ENCODE measurements at regions not wholly inside any gene's neighbourhood (a gene's known extent, or its start where the extent isn't known, plus 50 kb on each side); places are given as distances from the start of the nearest gene placed in this dataset.

- TF ChIP-seq, protein P1, sequence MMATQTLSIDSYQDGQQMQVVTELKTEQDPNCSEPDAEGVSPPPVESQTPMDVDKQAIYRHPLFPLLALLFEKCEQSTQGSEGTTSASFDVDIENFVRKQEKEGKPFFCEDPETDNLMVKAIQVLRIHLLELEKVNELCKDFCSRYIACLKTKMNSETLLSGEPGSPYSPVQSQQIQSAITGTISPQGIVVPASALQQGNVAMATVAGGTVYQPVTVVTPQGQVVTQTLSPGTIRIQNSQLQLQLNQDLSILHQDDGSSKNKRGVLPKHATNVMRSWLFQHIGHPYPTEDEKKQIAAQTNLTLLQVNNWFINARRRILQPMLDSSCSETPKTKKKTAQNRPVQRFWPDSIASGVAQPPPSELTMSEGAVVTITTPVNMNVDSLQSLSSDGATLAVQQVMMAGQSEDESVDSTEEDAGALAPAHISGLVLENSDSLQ (IDR thresholded peaks at IDR 0.05): no peak
- TF ChIP-seq CTBP1 (IDR thresholded peaks at IDR 0.05; ENCODE audit: borderline replicate concordance): no peak
- TF ChIP-seq ELF4 (IDR thresholded peaks at IDR 0.05): no peak
- no peak for TF ChIP-seq FOXA1 (IDR thresholded peaks at IDR 0.05)
- TF ChIP-seq FOXM1 (IDR thresholded peaks at IDR 0.05; ENCODE audit: borderline replicate concordance): no peak
- TF ChIP-seq BHLHE40 (IDR thresholded peaks at IDR 0.05; ENCODE audit: borderline replicate concordance): no peak
- TF ChIP-seq SUZ12 (IDR thresholded peaks at IDR 0.05): no peak
- no peak for TF ChIP-seq L3MBTL2 (conservative IDR thresholded peaks at IDR 0.05)
- TF ChIP-seq NFRKB (IDR thresholded peaks at IDR 0.05): no peak
- TF ChIP-seq ARNT (IDR thresholded peaks at IDR 0.05): no peak
- no peak for TF ChIP-seq TARDBP (IDR thresholded peaks at IDR 0.05)
- TF ChIP-seq ZNF384 (IDR thresholded peaks at IDR 0.05): no peak
- no peak for TF ChIP-seq HDGF (IDR thresholded peaks at IDR 0.05; ENCODE audit: borderline replicate concordance)
- TF ChIP-seq FOXK2 (IDR thresholded peaks at IDR 0.05): no peak
- TF ChIP-seq LEF1 (IDR thresholded peaks at IDR 0.05; ENCODE audit: borderline replicate concordance): no peak
- no peak for TF ChIP-seq SP1 (IDR thresholded peaks at IDR 0.05)
- DNase-seq (ENCODE audit: extremely low spot score): no peak
- POLR2A ChIA-PET: no interaction called here
- CTCF ChIA-PET: no interaction called here
These were observed 906.5 kb downstream of the JRKL start for GRCh38 chr11:97296301-97296700.

- POLR2A ChIA-PET: no interaction called here
- TF ChIP-seq SUZ12 (IDR thresholded peaks at IDR 0.05): no peak
- TF ChIP-seq BHLHE40 (IDR thresholded peaks at IDR 0.05; ENCODE audit: borderline replicate concordance): no peak
- TF ChIP-seq SP1 (IDR thresholded peaks at IDR 0.05): no peak
- no peak for TF ChIP-seq FOXM1 (IDR thresholded peaks at IDR 0.05; ENCODE audit: borderline replicate concordance)
- TF ChIP-seq ARNT (IDR thresholded peaks at IDR 0.05): no peak
- no peak for TF ChIP-seq FOXA1 (IDR thresholded peaks at IDR 0.05)
- TF ChIP-seq, protein P1 (IDR thresholded peaks at IDR 0.05): no peak
- TF ChIP-seq TARDBP (IDR thresholded peaks at IDR 0.05): no peak
- no peak for TF ChIP-seq NFRKB (IDR thresholded peaks at IDR 0.05)
- TF ChIP-seq HDGF (IDR thresholded peaks at IDR 0.05; ENCODE audit: borderline replicate concordance): no peak
- no peak for TF ChIP-seq ELF4 (IDR thresholded peaks at IDR 0.05)
- no peak for TF ChIP-seq LEF1 (IDR thresholded peaks at IDR 0.05; ENCODE audit: borderline replicate concordance)
- CTCF ChIA-PET: no interaction called here
- DNase-seq (ENCODE audit: extremely low spot score): no peak
These were observed 919.5 kb downstream of the JRKL start for GRCh38 chr11:97309291-97309690.

DNA sequence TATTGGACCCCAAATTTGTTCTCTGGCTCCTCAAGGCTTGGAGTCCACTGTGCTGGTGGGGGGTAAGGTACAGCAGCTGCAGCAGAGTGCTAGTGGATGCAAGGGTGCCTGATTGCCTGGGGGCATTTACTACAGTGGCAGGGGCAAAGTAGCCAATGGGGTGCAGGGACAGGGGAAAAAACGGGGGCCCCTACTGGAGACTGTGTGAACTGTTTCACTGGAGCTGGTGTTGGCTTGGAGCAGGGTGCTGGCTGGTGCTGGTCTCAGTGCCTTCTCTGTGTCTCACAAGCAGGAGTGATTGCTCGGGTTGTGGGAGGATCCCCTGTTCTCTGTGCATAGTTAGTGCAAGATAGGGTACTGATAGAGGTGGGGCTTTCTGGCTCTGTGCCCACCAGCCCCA, 935.9 kb downstream of the JRKL start:
- no peak for TF ChIP-seq TARDBP (IDR thresholded peaks at IDR 0.05)
- TF ChIP-seq FOXM1 (IDR thresholded peaks at IDR 0.05; ENCODE audit: borderline replicate concordance): no peak
- TF ChIP-seq ARNT (IDR thresholded peaks at IDR 0.05): no peak
- no peak for TF ChIP-seq CTBP1 (IDR thresholded peaks at IDR 0.05; ENCODE audit: borderline replicate concordance)
- TF ChIP-seq LEF1 (IDR thresholded peaks at IDR 0.05; ENCODE audit: borderline replicate concordance): no peak
- TF ChIP-seq NFRKB (IDR thresholded peaks at IDR 0.05): no peak
- no peak for TF ChIP-seq SUZ12 (IDR thresholded peaks at IDR 0.05)
- TF ChIP-seq, protein P1 (IDR thresholded peaks at IDR 0.05): no peak
- no peak for TF ChIP-seq L3MBTL2 (conservative IDR thresholded peaks at IDR 0.05)
- TF ChIP-seq HDGF (IDR thresholded peaks at IDR 0.05; ENCODE audit: borderline replicate concordance): no peak
- no peak for TF ChIP-seq FOXK2 (IDR thresholded peaks at IDR 0.05)
- TF ChIP-seq ZNF384 (IDR thresholded peaks at IDR 0.05): no peak
- TF ChIP-seq SP1 (IDR thresholded peaks at IDR 0.05): no peak
- TF ChIP-seq FOXA1 (IDR thresholded peaks at IDR 0.05): no peak
- TF ChIP-seq BHLHE40 (IDR thresholded peaks at IDR 0.05; ENCODE audit: borderline replicate concordance): no peak
- no peak for DNase-seq (ENCODE audit: extremely low spot score)
- POLR2A ChIA-PET: no interaction called here
- CTCF ChIA-PET: no interaction called here

DNA sequence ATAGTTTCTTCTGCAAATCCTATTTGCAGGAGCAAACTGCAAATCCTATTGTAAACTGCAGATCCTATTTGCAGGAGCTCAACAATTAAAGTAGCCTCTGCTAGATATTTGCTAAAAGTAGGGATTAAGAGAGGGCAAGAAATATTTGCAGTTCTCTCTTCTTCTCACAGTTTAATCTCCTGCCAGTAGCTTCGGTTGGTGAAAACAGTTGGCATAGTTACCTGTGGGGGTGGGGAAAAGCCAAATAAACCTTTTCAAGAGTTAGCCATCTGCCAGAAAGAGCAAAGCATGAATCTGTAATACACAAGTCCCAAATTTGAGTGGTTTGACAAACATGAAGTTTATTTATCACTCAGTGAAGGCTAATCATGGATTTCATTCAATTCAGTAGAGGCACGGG, 942.5 kb downstream of the JRKL start:
- CTCF ChIA-PET: no interaction called here
- no peak for DNase-seq (ENCODE audit: extremely low spot score)
- POLR2A ChIA-PET: no interaction called here
- no peak for TF ChIP-seq BHLHE40 (IDR thresholded peaks at IDR 0.05; ENCODE audit: borderline replicate concordance)

DNA sequence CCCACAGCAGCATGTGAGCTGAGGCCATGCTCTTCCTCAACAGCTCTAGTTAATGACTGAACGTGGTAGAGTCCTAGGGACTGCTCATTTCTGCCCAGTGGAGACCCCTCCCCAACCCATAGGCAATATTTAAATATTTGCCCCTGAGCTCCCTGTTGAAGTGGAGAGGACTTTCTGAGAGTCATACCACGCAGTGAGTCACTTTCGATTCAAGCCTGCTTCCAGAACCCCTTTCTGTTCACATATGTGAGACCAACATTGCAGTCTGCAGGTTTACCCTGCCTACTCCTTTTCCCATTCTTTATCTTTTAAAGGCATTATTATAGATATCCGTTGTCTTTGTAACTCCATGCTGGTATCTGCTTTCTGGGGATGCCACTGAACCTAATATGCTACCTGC, 946.3 kb downstream of the JRKL start:
- no peak for DNase-seq (ENCODE audit: extremely low spot score)
- ChIA-PET POLR2A (no interaction called here), CTCF (no interaction called here)
- TF ChIP-seq SUZ12 (IDR thresholded peaks at IDR 0.05) (no peak), ZNF384 (IDR thresholded peaks at IDR 0.05) (no peak)

- POLR2A ChIA-PET: no interaction called here
- CTCF ChIA-PET: no interaction called here
- no peak for DNase-seq (ENCODE audit: extremely low spot score)
- TF ChIP-seq NFRKB (IDR thresholded peaks at IDR 0.05) (no peak), SUZ12 (IDR thresholded peaks at IDR 0.05) (no peak), SP1 (IDR thresholded peaks at IDR 0.05) (no peak)
- TF ChIP-seq, protein P1 (IDR thresholded peaks at IDR 0.05): no peak
These were observed 955.2 kb downstream of the JRKL start for GRCh38 chr11:97345032-97345431.

DNA sequence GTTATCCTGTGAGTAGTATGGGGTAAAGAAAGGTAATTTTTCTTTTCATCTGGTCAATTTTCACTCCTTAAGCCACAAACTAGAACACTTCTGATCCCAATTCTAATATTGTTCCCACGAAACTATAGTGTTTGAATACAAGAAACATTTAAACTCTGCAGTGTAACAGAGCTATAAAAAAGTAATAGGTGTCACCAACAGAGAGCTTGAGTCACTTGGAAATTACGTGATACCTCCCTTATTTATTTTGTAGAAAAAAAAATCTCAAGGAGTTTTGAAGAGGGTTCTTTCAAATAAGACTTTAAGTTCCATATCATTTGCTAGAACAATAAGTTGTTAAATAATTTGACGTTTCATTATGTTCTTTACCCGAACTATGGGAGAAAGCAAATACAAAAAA, 959.4 kb downstream of the JRKL start:
- DNase-seq (ENCODE audit: extremely low spot score): no peak
- TF ChIP-seq NFRKB (IDR thresholded peaks at IDR 0.05): no peak
- TF ChIP-seq ARNT (IDR thresholded peaks at IDR 0.05): no peak
- TF ChIP-seq ELF4 (IDR thresholded peaks at IDR 0.05): no peak
- no peak for TF ChIP-seq ZNF384 (IDR thresholded peaks at IDR 0.05)
- TF ChIP-seq LEF1 (IDR thresholded peaks at IDR 0.05; ENCODE audit: borderline replicate concordance): no peak
- no peak for TF ChIP-seq FOXM1 (IDR thresholded peaks at IDR 0.05; ENCODE audit: borderline replicate concordance)
- no peak for TF ChIP-seq L3MBTL2 (conservative IDR thresholded peaks at IDR 0.05)
- TF ChIP-seq CTBP1 (IDR thresholded peaks at IDR 0.05; ENCODE audit: borderline replicate concordance): no peak
- TF ChIP-seq, protein P1 (IDR thresholded peaks at IDR 0.05): no peak
- no peak for TF ChIP-seq TARDBP (IDR thresholded peaks at IDR 0.05)
- no peak for TF ChIP-seq FOXK2 (IDR thresholded peaks at IDR 0.05)
- TF ChIP-seq HDGF (IDR thresholded peaks at IDR 0.05; ENCODE audit: borderline replicate concordance): no peak
- no peak for TF ChIP-seq FOXA1 (IDR thresholded peaks at IDR 0.05)
- TF ChIP-seq SP1 (IDR thresholded peaks at IDR 0.05): no peak
- no peak for TF ChIP-seq BHLHE40 (IDR thresholded peaks at IDR 0.05; ENCODE audit: borderline replicate concordance)
- TF ChIP-seq SUZ12 (IDR thresholded peaks at IDR 0.05): no peak
- ChIA-PET POLR2A (no interaction called here), CTCF (no interaction called here)
